Cardiac fibroblast (primary cell): ENCODE measurements at regions not wholly inside any gene's neighbourhood (a gene's known extent, or its start where the extent isn't known, plus 50 kb on each side); places are given as distances from the start of the nearest gene placed in this dataset.

Experiments used
- DNase-seq, 2 donors: peaks; one replicate each; pipeline versions ENCODE4 v3.0.0 to v3.0.0-alpha.2; 2010; ENCODE audit warnings: low read depth in 2 of 2
- H3K4me3 ChIP-seq, 2 donors: replicated peaks in 1 of 2; 1 replicate in 1 of 2; 2 replicates in 1 of 2; pipeline ENCODE4 v1.5.1; 2011; ENCODE audit warnings: low read depth in 2 of 2, low read length in 2 of 2, mild to moderate bottlenecking in 2 of 2, moderate library complexity in 1 of 2
- TF ChIP-seq, protein P1 (sequence below): IDR thresholded peaks from one replicate; pipeline ENCODE4 v1.5.1; 2011; ENCODE audit warnings: low read depth, mild to moderate bottlenecking, low read length, inconsistent platforms

GRCh38 chr17:74080656-74081582 lies 122.6 kb upstream of the RPL38 start:
- no peak overlapping the region for H3K4me3 ChIP-seq
- TF ChIP-seq, protein P1, sequence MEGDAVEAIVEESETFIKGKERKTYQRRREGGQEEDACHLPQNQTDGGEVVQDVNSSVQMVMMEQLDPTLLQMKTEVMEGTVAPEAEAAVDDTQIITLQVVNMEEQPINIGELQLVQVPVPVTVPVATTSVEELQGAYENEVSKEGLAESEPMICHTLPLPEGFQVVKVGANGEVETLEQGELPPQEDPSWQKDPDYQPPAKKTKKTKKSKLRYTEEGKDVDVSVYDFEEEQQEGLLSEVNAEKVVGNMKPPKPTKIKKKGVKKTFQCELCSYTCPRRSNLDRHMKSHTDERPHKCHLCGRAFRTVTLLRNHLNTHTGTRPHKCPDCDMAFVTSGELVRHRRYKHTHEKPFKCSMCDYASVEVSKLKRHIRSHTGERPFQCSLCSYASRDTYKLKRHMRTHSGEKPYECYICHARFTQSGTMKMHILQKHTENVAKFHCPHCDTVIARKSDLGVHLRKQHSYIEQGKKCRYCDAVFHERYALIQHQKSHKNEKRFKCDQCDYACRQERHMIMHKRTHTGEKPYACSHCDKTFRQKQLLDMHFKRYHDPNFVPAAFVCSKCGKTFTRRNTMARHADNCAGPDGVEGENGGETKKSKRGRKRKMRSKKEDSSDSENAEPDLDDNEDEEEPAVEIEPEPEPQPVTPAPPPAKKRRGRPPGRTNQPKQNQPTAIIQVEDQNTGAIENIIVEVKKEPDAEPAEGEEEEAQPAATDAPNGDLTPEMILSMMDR = no peak
- no peak for DNase-seq

GRCh38 chr17:74082886-74083285 lies 120.6 kb upstream of the RPL38 start:
- DNase-seq = no peak
- TF ChIP-seq, protein P1 = no peak
- H3K4me3 ChIP-seq = no peak overlapping the region

GRCh38 chr17:74083321-74083720 lies 120.2 kb upstream of the RPL38 start:
- H3K4me3 ChIP-seq = no peak overlapping the region
- TF ChIP-seq, protein P1 = no peak
- DNase-seq = no peak

GRCh38 chr17:74085434-74085833 lies 118.0 kb upstream of the RPL38 start:
- H3K4me3 ChIP-seq = no peak overlapping the region
- TF ChIP-seq, protein P1 = no peak
- no peak for DNase-seq

- TF ChIP-seq, protein P1 = no peak
- no peak overlapping the region for H3K4me3 ChIP-seq
- DNase-seq = no peak
These were observed 116.4 kb upstream of the RPL38 start for GRCh38 chr17:74087002-74087585.

DNA sequence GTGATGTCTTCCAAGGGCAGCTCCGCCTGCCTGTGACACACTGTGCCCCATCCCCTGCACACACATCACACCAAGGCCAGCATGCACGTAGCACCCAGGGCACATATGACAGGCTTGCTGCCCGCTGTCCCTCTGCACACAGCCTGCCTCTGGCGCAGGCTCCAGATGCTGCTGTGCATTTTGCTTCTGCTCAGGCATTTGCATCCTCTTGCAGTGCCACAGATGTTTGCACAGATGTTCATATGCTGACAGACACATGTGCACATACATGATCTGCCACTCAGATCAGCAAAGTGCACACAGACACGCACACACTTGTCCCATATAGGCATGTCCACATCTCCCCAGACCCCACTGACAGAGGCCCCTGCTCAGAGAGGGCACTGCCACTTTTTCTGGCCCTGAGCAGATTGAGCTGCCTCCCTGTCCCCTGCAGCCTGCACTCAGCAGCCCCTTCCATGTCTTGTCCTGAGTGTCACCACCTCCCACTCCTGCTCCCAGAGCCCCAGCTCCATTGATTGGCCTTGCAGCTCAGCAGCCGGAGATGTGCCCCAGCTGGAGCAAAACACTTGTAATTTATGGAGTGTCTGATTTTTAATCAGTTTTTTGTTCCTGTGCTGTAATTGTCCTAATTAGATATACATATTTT lies 115.1 kb upstream of the RPL38 start:
- no peak for DNase-seq
- no peak overlapping the region for H3K4me3 ChIP-seq
- TF ChIP-seq, protein P1 = no peak
